Glomerular visceral epithelial cell (primary cell): ENCODE measurements at regions not wholly inside any gene's neighbourhood (a gene's known extent, or its start where the extent isn't known, plus 50 kb on each side); places are given as distances from the start of the nearest gene placed in this dataset.

Source experiments
- DNase-seq: peaks from one replicate; pipeline ENCODE4 v3.0.0-alpha.2; 2016; ENCODE audit errors: extremely low spot score

GRCh38 chr5:4717446-4717845, 422.7 kb upstream of the ADAMTS16 start:
- no peak for DNase-seq

GRCh38 chr5:4720831-4721230, 419.3 kb upstream of the ADAMTS16 start:
- no peak for DNase-seq

GRCh38 chr5:4722886-4723285, 417.2 kb upstream of the ADAMTS16 start:
- no peak for DNase-seq

GRCh38 chr5:4725594-4725993, 414.5 kb upstream of the ADAMTS16 start:
- no peak for DNase-seq

- DNase-seq, result no peak
Observed at GRCh38 chr5:4730279-4730678, 409.9 kb upstream of the ADAMTS16 start.

GRCh38 chr5:4734348-4734747, 405.8 kb upstream of the ADAMTS16 start:
- DNase-seq, result no peak

- no peak for DNase-seq
Observed at GRCh38 chr5:4735261-4735660, 404.9 kb upstream of the ADAMTS16 start.

GRCh38 chr5:4737868-4738267, 402.3 kb upstream of the ADAMTS16 start:
- no peak for DNase-seq

- no peak for DNase-seq
Observed at GRCh38 chr5:4738298-4738697, 401.8 kb upstream of the ADAMTS16 start.

- no peak for DNase-seq
Observed at GRCh38 chr5:4740156-4740555, 400.0 kb upstream of the ADAMTS16 start.

- no peak for DNase-seq
Observed at GRCh38 chr5:4758550-4758949, 381.6 kb upstream of the ADAMTS16 start.

- DNase-seq, result no peak
Observed at GRCh38 chr5:4758996-4759395, 381.1 kb upstream of the ADAMTS16 start.

GRCh38 chr5:4762316-4762715, 377.8 kb upstream of the ADAMTS16 start:
- no peak for DNase-seq

GRCh38 chr5:4765411-4765810, 374.7 kb upstream of the ADAMTS16 start:
- no peak for DNase-seq

- DNase-seq, result no peak
Observed at GRCh38 chr5:4766101-4766500, 374.0 kb upstream of the ADAMTS16 start.

GRCh38 chr5:4772591-4772990, 367.5 kb upstream of the ADAMTS16 start:
- no peak for DNase-seq

GRCh38 chr5:4773827-4774317, 366.3 kb upstream of the ADAMTS16 start:
- no peak for DNase-seq

- no peak for DNase-seq
Observed at GRCh38 chr5:4777435-4777834, 362.7 kb upstream of the ADAMTS16 start.

- DNase-seq, result no peak
Observed at GRCh38 chr5:4780633-4781032, 359.5 kb upstream of the ADAMTS16 start.

GRCh38 chr5:4781299-4781698, 358.8 kb upstream of the ADAMTS16 start:
- no peak for DNase-seq

- DNase-seq, result no peak
Observed at GRCh38 chr5:4785971-4786370, 354.2 kb upstream of the ADAMTS16 start.

GRCh38 chr5:4797445-4797844, 342.7 kb upstream of the ADAMTS16 start:
- DNase-seq, result no peak

GRCh38 chr5:4802044-4802443, 338.1 kb upstream of the ADAMTS16 start:
- no peak for DNase-seq

- DNase-seq, result no peak
Observed at GRCh38 chr5:4804691-4805360, 335.3 kb upstream of the ADAMTS16 start.
